ENCODE measurements at regions not wholly inside any gene's neighbourhood (a gene's known extent, or its start where the extent isn't known, plus 50 kb on each side); places are given as distances from the start of the nearest gene placed in this dataset.

GRCh38 chr18:78698914-78699313 is 280.7 kb upstream of the SALL3 start:
- no peak for DNase-seq (ENCODE audit: low read depth)

GRCh38 chr18:78699499-78699898 is 280.1 kb upstream of the SALL3 start:
- DNase-seq (ENCODE audit: low read depth), result no peak

- no peak for DNase-seq (ENCODE audit: low read depth)
Observed at GRCh38 chr18:78701771-78702396, 277.7 kb upstream of the SALL3 start.

- DNase-seq (ENCODE audit: low read depth), result no peak
Observed at GRCh38 chr18:78703291-78703690, 276.3 kb upstream of the SALL3 start.

- no peak for DNase-seq (ENCODE audit: low read depth)
Observed at GRCh38 chr18:78704971-78705461, 274.6 kb upstream of the SALL3 start.

- no peak for DNase-seq (ENCODE audit: low read depth)
Observed at GRCh38 chr18:78709261-78709809, 270.3 kb upstream of the SALL3 start.

- no peak for DNase-seq (ENCODE audit: low read depth)
Observed at GRCh38 chr18:78711316-78711715, 268.3 kb upstream of the SALL3 start.

GRCh38 chr18:78711971-78712370 is 267.6 kb upstream of the SALL3 start:
- no peak for DNase-seq (ENCODE audit: low read depth)

- no peak for DNase-seq (ENCODE audit: low read depth)
Observed at GRCh38 chr18:78713069-78713468, 266.5 kb upstream of the SALL3 start.

- no peak for DNase-seq (ENCODE audit: low read depth)
Observed at GRCh38 chr18:78713726-78714125, 265.9 kb upstream of the SALL3 start.

GRCh38 chr18:78716022-78716421 is 263.6 kb upstream of the SALL3 start:
- DNase-seq (ENCODE audit: low read depth), result no peak

GRCh38 chr18:78716581-78716980 is 263.0 kb upstream of the SALL3 start:
- DNase-seq (ENCODE audit: low read depth), result no peak

- no peak for DNase-seq (ENCODE audit: low read depth)
Observed at GRCh38 chr18:78717051-78717765, 262.4 kb upstream of the SALL3 start.

GRCh38 chr18:78717766-78718150 is 261.9 kb upstream of the SALL3 start:
- DNase-seq (ENCODE audit: low read depth), result no peak

- no peak for DNase-seq (ENCODE audit: low read depth)
Observed at GRCh38 chr18:78719821-78720220, 259.8 kb upstream of the SALL3 start.

- no peak for DNase-seq (ENCODE audit: low read depth)
Observed at GRCh38 chr18:78720456-78721237, 259.0 kb upstream of the SALL3 start.

- no peak for DNase-seq (ENCODE audit: low read depth)
Observed at GRCh38 chr18:78721238-78721875, 258.3 kb upstream of the SALL3 start.

GRCh38 chr18:78721981-78722380 is 257.6 kb upstream of the SALL3 start:
- no peak for DNase-seq (ENCODE audit: low read depth)

GRCh38 chr18:78722386-78722785 is 257.2 kb upstream of the SALL3 start:
- DNase-seq (ENCODE audit: low read depth), result no peak

- no peak for DNase-seq (ENCODE audit: low read depth)
Observed at GRCh38 chr18:78722929-78723710, 256.5 kb upstream of the SALL3 start.

All from renal cortical epithelial cell (primary cell).